Activated CD4-positive, alpha-beta T cell treated with anti-CD3 and anti-CD28 coated beads for 24 hours (primary cell): ENCODE measurements at regions not wholly inside any gene's neighbourhood (a gene's known extent, or its start where the extent isn't known, plus 50 kb on each side); places are given as distances from the start of the nearest gene placed in this dataset.
"Not testable (repeated sequence)": the region's sequence is repeated elsewhere in the genome, so short reads cannot be mapped to it uniquely, and the experiment has no call there.

Experiments
- DNase-seq, 2 donors: peaks; one replicate each; pipeline ENCODE4 v3.0.0-alpha.2; 2020; ENCODE audit warnings: low read depth in 2 of 2

GRCh38 chr10:131580674-131581073 is 269.2 kb upstream of the TCERG1L start:
- DNase-seq: no peak

GRCh38 chr10:131581547-131581946 is 270.0 kb upstream of the TCERG1L start:
- not testable (repeated sequence) for DNase-seq

- DNase-seq: no peak
These were observed 272.8 kb upstream of the TCERG1L start for GRCh38 chr10:131584287-131584686.

- no peak for DNase-seq
These were observed 274.2 kb upstream of the TCERG1L start for GRCh38 chr10:131585761-131586160.

- DNase-seq: no peak
These were observed 275.4 kb upstream of the TCERG1L start for GRCh38 chr10:131586958-131587357.

GRCh38 chr10:131587976-131588680 is 276.6 kb upstream of the TCERG1L start:
- DNase-seq: no peak

GRCh38 chr10:131588704-131589220 is 277.2 kb upstream of the TCERG1L start:
- no peak for DNase-seq

GRCh38 chr10:131590567-131590966 is 279.0 kb upstream of the TCERG1L start:
- DNase-seq: no peak

- no peak for DNase-seq
These were observed 280.4 kb upstream of the TCERG1L start for GRCh38 chr10:131591936-131592335.

GRCh38 chr10:131609176-131609575 is 291.6 kb upstream of the PPP2R2D start:
- DNase-seq: no peak

- no peak for DNase-seq
These were observed 285.7 kb upstream of the PPP2R2D start for GRCh38 chr10:131615150-131615549.

- no peak for DNase-seq
These were observed 284.8 kb upstream of the PPP2R2D start for GRCh38 chr10:131616040-131616439.

GRCh38 chr10:131617113-131617858 is 283.5 kb upstream of the PPP2R2D start:
- no peak for DNase-seq

- DNase-seq: no peak
These were observed 282.1 kb upstream of the PPP2R2D start for GRCh38 chr10:131618587-131619267.

- DNase-seq: no peak
These were observed 280.5 kb upstream of the PPP2R2D start for GRCh38 chr10:131620314-131620713.

- DNase-seq: no peak
These were observed 279.9 kb upstream of the PPP2R2D start for GRCh38 chr10:131620904-131621303.

GRCh38 chr10:131621784-131622624 is 278.8 kb upstream of the PPP2R2D start:
- DNase-seq: no peak

- DNase-seq: no peak
These were observed 275.8 kb upstream of the PPP2R2D start for GRCh38 chr10:131625041-131625440.

GRCh38 chr10:131626274-131626673 is 274.5 kb upstream of the PPP2R2D start:
- DNase-seq: no peak

GRCh38 chr10:131629026-131629770 is 271.6 kb upstream of the PPP2R2D start:
- DNase-seq: no peak

- no peak for DNase-seq
These were observed 270.0 kb upstream of the PPP2R2D start for GRCh38 chr10:131630772-131631258.
